ENCODE measurements at regions not wholly inside any gene's neighbourhood (a gene's known extent, or its start where the extent isn't known, plus 50 kb on each side); places are given as distances from the start of the nearest gene placed in this dataset.
"Not testable (repeated sequence)": the region's sequence is repeated elsewhere in the genome, so short reads cannot be mapped to it uniquely, and the experiment has no call there.

DNA sequence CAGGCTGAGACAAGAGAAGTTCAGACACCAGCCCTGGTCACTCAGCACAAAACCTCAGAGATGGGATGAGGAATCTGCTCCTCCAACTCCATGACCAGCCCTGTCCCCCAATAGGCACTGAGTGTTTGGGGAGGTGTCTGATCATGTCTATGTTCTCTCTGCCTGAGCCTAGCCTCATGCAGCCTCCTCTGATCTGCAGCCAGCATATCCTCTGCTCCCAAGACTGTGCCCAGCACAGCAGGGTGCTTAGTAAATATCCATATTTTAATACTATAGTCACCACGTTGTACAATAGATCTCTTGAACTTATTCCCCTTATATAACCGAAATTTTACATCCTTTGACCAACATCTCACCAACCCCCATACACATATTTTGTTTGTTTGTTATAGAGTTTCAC, 202.9 kb downstream of the MATN1 start:
- peaks cover 0 to 2% (median under 1%) of the 10 kb centered on the region in 6 donors for H3K4me1 ChIP-seq
- H3K36me3 ChIP-seq: no peaks in the 10 kb centered on the region
- no peaks in the 10 kb centered on the region for H3K9me3 ChIP-seq
- peak; percentile 22 for DNase-seq
- H3K27ac ChIP-seq: no peak overlapping the region
- H3K27me3 ChIP-seq (replicated peaks in 1 of 7): peaks cover 0 to 56% (median 0%) of the 10 kb centered on the region in 7 donors
- no peak overlapping the region for H3K4me3 ChIP-seq
- WGBS, 5 donors: 58 to 80% (median 60%) methylated on average over 2 of the region's 2 CpGs
- intact Hi-C loops (cut with DNase I; ENCODE audit: low total_unique reads): no loop called here
- TF ChIP-seq POLR2A (IDR thresholded peaks at IDR 0.05) (no peak), POLR2AphosphoS5 (IDR thresholded peaks at IDR 0.05) (no peak)
- TF ChIP-seq, protein P1, sequence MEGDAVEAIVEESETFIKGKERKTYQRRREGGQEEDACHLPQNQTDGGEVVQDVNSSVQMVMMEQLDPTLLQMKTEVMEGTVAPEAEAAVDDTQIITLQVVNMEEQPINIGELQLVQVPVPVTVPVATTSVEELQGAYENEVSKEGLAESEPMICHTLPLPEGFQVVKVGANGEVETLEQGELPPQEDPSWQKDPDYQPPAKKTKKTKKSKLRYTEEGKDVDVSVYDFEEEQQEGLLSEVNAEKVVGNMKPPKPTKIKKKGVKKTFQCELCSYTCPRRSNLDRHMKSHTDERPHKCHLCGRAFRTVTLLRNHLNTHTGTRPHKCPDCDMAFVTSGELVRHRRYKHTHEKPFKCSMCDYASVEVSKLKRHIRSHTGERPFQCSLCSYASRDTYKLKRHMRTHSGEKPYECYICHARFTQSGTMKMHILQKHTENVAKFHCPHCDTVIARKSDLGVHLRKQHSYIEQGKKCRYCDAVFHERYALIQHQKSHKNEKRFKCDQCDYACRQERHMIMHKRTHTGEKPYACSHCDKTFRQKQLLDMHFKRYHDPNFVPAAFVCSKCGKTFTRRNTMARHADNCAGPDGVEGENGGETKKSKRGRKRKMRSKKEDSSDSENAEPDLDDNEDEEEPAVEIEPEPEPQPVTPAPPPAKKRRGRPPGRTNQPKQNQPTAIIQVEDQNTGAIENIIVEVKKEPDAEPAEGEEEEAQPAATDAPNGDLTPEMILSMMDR (IDR thresholded peaks at IDR 0.05 in 8 of 11, conservative IDR thresholded peaks at IDR 0.05 in 3 of 11): no peak

DNA sequence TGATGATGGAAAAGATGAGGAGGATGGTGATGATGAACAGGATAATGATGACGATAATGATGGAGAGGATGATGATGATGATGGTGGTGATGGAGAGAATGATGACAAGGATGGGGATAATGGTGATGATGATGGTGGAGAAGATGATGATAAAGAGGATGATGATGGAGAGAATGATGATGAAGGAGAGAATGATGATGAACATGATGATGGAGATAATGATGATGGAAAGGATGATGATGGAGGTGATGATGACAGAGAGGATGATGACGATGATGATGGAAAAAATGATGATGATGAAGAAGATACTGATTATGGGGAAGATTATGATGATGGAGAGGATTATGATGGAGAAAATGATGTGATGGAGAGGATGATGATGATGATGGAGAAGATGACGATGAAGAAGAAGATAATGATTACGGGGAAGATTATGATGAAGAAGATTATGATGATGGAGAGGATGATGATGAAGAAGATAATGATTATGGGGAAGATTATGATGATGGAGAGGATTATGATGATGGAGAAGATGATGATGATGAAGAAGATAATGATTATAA, 204.1 kb downstream of the MATN1 start:
- H3K36me3 ChIP-seq: no peaks in the 10 kb centered on the region
- peaks cover 0 to 54% (median 0%) of the 10 kb centered on the region in 7 donors for H3K27me3 ChIP-seq (replicated peaks in 1 of 7)
- DNase-seq: no peak
- H3K4me1 ChIP-seq: no peaks in the 10 kb centered on the region
- 68 to 91% (median 73%) methylated on average over 4 of the region's 4 CpGs for WGBS, 5 donors
- intact Hi-C loops (cut with DNase I; ENCODE audit: low total_unique reads): no loop called here
- H3K27ac ChIP-seq: no peak overlapping the region
- H3K4me3 ChIP-seq: no peak overlapping the region
- H3K9me3 ChIP-seq: no peaks in the 10 kb centered on the region
- TF ChIP-seq, protein P1 (IDR thresholded peaks at IDR 0.05 in 8 of 11, conservative IDR thresholded peaks at IDR 0.05 in 3 of 11): no peak
- TF ChIP-seq POLR2AphosphoS5 (IDR thresholded peaks at IDR 0.05) (no peak), POLR2A (IDR thresholded peaks at IDR 0.05) (no peak)

DNA sequence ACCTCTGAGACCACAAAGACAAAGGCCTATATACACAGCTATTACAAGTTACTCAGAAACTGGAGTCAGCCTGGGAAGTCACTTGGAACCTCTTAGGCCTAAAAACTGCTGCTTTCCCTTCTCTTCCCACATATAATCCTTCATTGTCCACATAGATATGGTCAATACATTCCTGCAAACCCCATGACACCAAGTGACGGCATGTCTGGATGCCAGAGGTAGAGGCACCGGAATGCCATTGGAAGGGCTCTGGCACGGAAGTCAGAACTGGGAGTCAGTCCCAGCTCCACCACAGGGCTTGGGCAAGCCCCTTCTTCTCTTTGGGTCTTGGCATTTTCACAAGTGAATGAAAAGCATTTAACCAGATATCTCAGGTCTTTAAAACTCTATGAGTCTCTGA, 204.7 kb downstream of the MATN1 start:
- intact Hi-C loops (cut with DNase I; ENCODE audit: low total_unique reads): no loop called here
- TF ChIP-seq, protein P1 (IDR thresholded peaks at IDR 0.05 in 8 of 11, conservative IDR thresholded peaks at IDR 0.05 in 3 of 11): no peak
- no peak for TF ChIP-seq POLR2AphosphoS5 (IDR thresholded peaks at IDR 0.05)
- TF ChIP-seq POLR2A (IDR thresholded peaks at IDR 0.05): no peak
- Histone ChIP-seq H3K4me1 (no peaks in the 10 kb centered on the region), H3K36me3 (no peaks in the 10 kb centered on the region), H3K27me3 (replicated peaks in 1 of 7) (peaks cover 0 to 51% (median 0%) of the 10 kb centered on the region in 7 donors), H3K9me3 (no peaks in the 10 kb centered on the region), H3K27ac (no peak overlapping the region), H3K4me3 (no peak overlapping the region)
- 72 to 91% (median 77%) methylated on average over 3 of the region's 3 CpGs for WGBS, 5 donors
- peak; percentile 6 for DNase-seq

DNA sequence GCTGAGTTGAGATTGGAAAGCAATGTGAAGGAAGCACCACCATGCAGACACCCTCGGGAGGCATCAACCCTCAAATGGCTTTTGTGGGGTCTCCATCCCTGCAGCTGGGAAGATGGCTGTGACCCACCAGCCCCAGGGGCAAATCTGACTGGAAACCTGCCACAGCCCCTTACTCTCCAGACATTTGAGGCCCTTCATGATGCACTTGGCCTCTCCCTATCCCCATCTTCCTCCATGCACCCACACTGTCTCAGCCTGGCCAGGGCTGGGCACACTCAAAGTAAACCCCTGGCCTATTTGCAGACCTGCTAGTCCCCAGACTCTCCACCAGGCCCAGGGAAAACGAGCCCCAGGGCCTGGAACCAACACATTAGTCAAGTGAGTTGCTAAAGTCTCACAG, 205.2 kb downstream of the MATN1 start:
- 46 to 73% (median 57%) methylated on average over 2 of the region's 2 CpGs for WGBS, 5 donors
- DNase-seq: peak; percentile 12

DNA sequence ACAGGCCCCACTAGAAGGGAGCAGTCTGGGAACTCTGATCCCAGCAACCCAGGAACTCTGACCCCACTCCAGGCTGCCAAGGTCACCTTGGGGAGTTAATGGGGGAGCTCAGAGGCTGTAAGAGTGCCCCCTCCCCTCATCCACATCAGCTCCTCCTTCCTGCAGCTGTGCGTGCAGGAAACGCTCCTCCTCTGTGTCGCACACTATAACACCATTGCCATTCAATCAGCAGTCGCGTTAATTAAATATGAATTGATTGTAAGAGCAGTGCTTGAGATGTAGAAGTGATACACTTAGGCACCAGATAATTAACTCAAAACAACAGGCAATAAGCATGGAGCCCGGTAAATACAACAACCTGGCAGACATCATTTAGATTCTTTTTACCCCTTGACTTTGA, 205.7 kb downstream of the MATN1 start:
- H3K9me3 ChIP-seq; H3K4me1 ChIP-seq; H3K4me3 ChIP-seq; intact Hi-C loops (cut with DNase I; ENCODE audit: low total_unique reads); H3K27ac ChIP-seq; H3K36me3 ChIP-seq; DNase-seq: not testable (repeated sequence)
- H3K27me3 ChIP-seq (replicated peaks in 1 of 7): peaks cover 0 to 46% (median 0%) of the 10 kb centered on the region in 7 donors
- WGBS, 5 donors: 60 to 82% (median 66%) methylated on average over 3 to 6 of the region's 6 CpGs

More for the DNA sequence above, 205.2 kb downstream of the MATN1 start:
- TF ChIP-seq, protein P1 (IDR thresholded peaks at IDR 0.05 in 8 of 11, conservative IDR thresholded peaks at IDR 0.05 in 3 of 11): no peak
- TF ChIP-seq POLR2A (IDR thresholded peaks at IDR 0.05): no peak
- no peak for TF ChIP-seq POLR2AphosphoS5 (IDR thresholded peaks at IDR 0.05)
- H3K36me3 ChIP-seq: no peaks in the 10 kb centered on the region
- H3K9me3 ChIP-seq: no peaks in the 10 kb centered on the region
- no peak overlapping the region for H3K4me3 ChIP-seq
- peaks cover 0 to 52% (median 0%) of the 10 kb centered on the region in 7 donors for H3K27me3 ChIP-seq (replicated peaks in 1 of 7)
- intact Hi-C loops (cut with DNase I; ENCODE audit: low total_unique reads): no loop called here
- H3K27ac ChIP-seq: no peak overlapping the region
- no peaks in the 10 kb centered on the region for H3K4me1 ChIP-seq

DNA sequence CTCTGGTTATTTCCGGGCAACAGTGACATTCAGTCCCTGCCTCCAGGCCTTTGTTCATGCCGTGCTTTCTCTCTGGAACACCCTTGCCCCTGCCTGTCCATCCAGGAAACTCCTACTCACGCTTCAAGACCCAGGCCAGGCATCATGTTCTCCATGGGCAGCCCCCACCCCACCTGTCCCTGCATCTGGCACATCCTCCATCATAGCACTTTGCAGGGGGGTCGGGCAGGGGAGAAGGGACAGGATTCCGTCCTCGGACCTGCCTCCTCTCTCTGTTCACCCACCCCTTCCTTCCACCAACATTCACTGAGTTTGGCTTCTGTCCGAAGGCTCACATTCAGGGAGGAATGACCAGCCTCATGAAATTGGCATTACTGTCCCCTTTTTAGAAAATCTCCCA, 206.1 kb downstream of the MATN1 start:
- H3K27ac ChIP-seq; H3K4me3 ChIP-seq; H3K36me3 ChIP-seq; H3K9me3 ChIP-seq; H3K4me1 ChIP-seq; intact Hi-C loops (cut with DNase I; ENCODE audit: low total_unique reads): not testable (repeated sequence)
- 64 to 78% (median 77%) methylated on average over 3 to 7 of the region's 7 CpGs for WGBS, 5 donors
- peak; percentile 13 for DNase-seq
- H3K27me3 ChIP-seq (replicated peaks in 1 of 7): peaks cover 0 to 42% (median 0%) of the 10 kb centered on the region in 7 donors

All from spleen (tissue), 11 donors.